ENCODE measurements at regions not wholly inside any gene's neighbourhood (a gene's known extent, or its start where the extent isn't known, plus 50 kb on each side); places are given as distances from the start of the nearest gene placed in this dataset.

DNA sequence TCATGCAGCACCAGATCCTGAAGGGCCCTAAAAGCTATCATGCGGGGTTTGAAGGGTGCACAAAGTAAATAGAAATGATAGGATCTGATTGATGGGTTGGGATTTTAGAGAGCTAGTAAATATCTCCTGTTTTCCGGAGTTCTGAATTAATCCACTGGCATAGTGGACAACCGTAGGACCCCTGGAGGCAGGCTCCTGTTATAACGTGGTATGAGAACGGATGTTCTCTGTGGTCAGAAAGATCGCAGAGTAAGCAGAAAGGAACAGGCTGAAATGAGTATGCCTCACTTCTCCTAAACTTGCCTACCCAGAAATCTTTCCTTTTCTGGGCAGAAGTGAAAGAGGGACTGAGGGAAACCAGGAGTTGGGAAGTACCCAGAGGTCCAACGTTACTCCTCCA, 470.8 kb downstream of the AJAP1 start:
- TF ChIP-seq, protein P1, sequence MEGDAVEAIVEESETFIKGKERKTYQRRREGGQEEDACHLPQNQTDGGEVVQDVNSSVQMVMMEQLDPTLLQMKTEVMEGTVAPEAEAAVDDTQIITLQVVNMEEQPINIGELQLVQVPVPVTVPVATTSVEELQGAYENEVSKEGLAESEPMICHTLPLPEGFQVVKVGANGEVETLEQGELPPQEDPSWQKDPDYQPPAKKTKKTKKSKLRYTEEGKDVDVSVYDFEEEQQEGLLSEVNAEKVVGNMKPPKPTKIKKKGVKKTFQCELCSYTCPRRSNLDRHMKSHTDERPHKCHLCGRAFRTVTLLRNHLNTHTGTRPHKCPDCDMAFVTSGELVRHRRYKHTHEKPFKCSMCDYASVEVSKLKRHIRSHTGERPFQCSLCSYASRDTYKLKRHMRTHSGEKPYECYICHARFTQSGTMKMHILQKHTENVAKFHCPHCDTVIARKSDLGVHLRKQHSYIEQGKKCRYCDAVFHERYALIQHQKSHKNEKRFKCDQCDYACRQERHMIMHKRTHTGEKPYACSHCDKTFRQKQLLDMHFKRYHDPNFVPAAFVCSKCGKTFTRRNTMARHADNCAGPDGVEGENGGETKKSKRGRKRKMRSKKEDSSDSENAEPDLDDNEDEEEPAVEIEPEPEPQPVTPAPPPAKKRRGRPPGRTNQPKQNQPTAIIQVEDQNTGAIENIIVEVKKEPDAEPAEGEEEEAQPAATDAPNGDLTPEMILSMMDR (IDR thresholded peaks at IDR 0.05) = no peak
- no peak for TF ChIP-seq EZH2 (IDR thresholded peaks at IDR 0.05; ENCODE audit: borderline replicate concordance, insufficient read depth, low read depth, low read length, poor library complexity, severe bottlenecking)
